ENCODE measurements at regions not wholly inside any gene's neighbourhood (a gene's known extent, or its start where the extent isn't known, plus 50 kb on each side); places are given as distances from the start of the nearest gene placed in this dataset.

DNA sequence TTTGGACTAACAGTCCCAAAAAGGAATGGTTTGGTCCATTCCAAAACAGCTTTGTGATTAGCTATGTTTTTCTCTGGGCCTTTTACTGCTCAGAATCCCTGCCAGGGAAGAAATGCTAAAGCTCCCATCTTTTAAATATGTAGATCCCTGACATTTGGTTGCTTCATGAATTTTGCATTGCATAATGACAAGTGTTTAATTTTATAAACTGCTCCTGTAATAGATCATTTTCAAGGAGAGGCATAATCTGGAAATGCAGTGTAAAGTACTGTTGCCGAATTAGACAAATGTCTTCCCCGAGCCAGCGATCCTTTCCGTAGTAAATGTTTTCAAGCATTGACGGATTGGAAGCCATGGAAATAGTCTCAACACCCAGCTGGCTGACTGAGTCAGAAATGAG is 291.3 kb upstream of the PRKD1 start:
- H3K9me3 ChIP-seq (ENCODE audit: control insufficient read depth, insufficient read depth, low read length), result no peaks in the 10 kb centered on the region
- H3K4me3 ChIP-seq (ENCODE audit: low read depth, low read length), result no peak overlapping the region
- H3K9ac ChIP-seq (ENCODE audit: low read depth, low read length), result no peak overlapping the region
- H3K27ac ChIP-seq (ENCODE audit: low read depth, low read length), result no peak overlapping the region
- no peaks in the 10 kb centered on the region for H3K27me3 ChIP-seq (ENCODE audit: control insufficient read depth, insufficient read depth, low read length)
- H3K36me3 ChIP-seq (ENCODE audit: control insufficient read depth, insufficient read depth, low read length), result no peaks in the 10 kb centered on the region
- H3K4me1 ChIP-seq (ENCODE audit: control insufficient read depth, insufficient read depth, low read length), result no peaks in the 10 kb centered on the region

DNA sequence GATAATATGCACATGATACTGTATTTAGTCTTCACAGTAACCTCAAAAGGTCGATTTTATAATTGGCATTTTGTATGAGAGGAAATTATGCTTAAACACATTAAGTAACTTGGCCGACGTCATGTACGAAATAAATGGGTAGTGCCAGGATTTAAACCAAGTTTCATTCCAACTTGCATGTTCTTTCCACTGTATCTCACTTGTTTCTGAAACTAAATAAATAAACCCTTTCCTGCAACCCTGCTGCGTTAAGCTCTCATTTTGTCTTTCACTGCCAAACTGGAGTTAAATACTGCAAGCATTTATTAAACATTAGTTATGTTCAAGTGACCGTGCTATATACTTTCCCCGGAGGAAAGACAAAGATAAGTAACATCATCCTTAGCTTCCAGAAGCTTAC is 293.9 kb upstream of the PRKD1 start:
- no peaks in the 10 kb centered on the region for H3K9me3 ChIP-seq (ENCODE audit: control insufficient read depth, insufficient read depth, low read length)
- H3K27me3 ChIP-seq (ENCODE audit: control insufficient read depth, insufficient read depth, low read length), result no peaks in the 10 kb centered on the region
- H3K9ac ChIP-seq (ENCODE audit: low read depth, low read length), result no peak overlapping the region
- no peak overlapping the region for H3K27ac ChIP-seq (ENCODE audit: low read depth, low read length)
- H3K36me3 ChIP-seq (ENCODE audit: control insufficient read depth, insufficient read depth, low read length), result no peaks in the 10 kb centered on the region
- no peaks in the 10 kb centered on the region for H3K4me1 ChIP-seq (ENCODE audit: control insufficient read depth, insufficient read depth, low read length)
- H3K4me3 ChIP-seq (ENCODE audit: low read depth, low read length), result no peak overlapping the region

DNA sequence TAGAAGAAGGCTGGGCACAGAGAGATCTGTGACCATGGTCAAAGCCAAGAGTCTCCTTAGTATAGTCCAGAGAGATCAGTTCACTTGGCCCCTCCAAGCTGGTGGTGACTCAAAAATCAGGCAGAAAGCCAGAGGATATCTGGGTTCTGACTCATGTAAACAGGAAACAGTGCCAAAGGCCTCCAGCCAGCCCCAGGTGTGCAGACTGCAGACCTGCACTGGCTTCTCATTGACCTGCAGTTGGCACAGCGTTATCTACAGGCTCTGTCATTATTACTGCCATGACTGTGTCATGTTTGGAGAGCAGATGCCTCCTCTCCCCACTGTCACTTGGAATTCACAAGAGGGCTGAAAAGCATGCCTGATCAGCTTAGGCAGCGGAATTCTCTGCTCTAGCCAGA is 295.7 kb upstream of the PRKD1 start:
- H3K9me3 ChIP-seq (ENCODE audit: control insufficient read depth, insufficient read depth, low read length), result no peaks in the 10 kb centered on the region
- no peak overlapping the region for H3K27ac ChIP-seq (ENCODE audit: low read depth, low read length)
- H3K36me3 ChIP-seq (ENCODE audit: control insufficient read depth, insufficient read depth, low read length), result no peaks in the 10 kb centered on the region
- no peak overlapping the region for H3K9ac ChIP-seq (ENCODE audit: low read depth, low read length)
- H3K4me3 ChIP-seq (ENCODE audit: low read depth, low read length), result no peak overlapping the region
- no peaks in the 10 kb centered on the region for H3K4me1 ChIP-seq (ENCODE audit: control insufficient read depth, insufficient read depth, low read length)
- no peaks in the 10 kb centered on the region for H3K27me3 ChIP-seq (ENCODE audit: control insufficient read depth, insufficient read depth, low read length)

DNA sequence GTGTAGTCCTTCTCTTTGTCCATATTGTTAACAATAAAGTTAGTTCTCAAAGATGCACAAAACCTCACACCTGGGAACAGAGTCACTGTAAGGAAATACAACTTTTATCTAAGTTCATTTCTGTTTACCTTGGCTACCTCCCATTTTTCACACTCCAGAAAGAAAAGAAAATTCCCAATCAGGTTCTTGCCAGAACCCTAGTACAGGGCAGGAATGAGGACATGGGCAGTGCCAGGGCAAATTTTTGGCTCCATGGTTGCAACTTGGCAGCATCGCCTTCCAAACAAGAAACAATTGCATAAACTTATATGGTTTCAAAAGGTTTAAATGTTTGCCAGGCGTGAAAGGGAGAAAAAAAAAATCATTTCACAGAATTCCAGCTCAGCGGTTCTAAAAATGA is 296.3 kb upstream of the PRKD1 start:
- H3K36me3 ChIP-seq (ENCODE audit: control insufficient read depth, insufficient read depth, low read length), result no peaks in the 10 kb centered on the region
- no peak overlapping the region for H3K4me3 ChIP-seq (ENCODE audit: low read depth, low read length)
- H3K4me1 ChIP-seq (ENCODE audit: control insufficient read depth, insufficient read depth, low read length), result no peaks in the 10 kb centered on the region
- no peaks in the 10 kb centered on the region for H3K27me3 ChIP-seq (ENCODE audit: control insufficient read depth, insufficient read depth, low read length)
- no peaks in the 10 kb centered on the region for H3K9me3 ChIP-seq (ENCODE audit: control insufficient read depth, insufficient read depth, low read length)
- no peak overlapping the region for H3K9ac ChIP-seq (ENCODE audit: low read depth, low read length)
- H3K27ac ChIP-seq (ENCODE audit: low read depth, low read length), result no peak overlapping the region

DNA sequence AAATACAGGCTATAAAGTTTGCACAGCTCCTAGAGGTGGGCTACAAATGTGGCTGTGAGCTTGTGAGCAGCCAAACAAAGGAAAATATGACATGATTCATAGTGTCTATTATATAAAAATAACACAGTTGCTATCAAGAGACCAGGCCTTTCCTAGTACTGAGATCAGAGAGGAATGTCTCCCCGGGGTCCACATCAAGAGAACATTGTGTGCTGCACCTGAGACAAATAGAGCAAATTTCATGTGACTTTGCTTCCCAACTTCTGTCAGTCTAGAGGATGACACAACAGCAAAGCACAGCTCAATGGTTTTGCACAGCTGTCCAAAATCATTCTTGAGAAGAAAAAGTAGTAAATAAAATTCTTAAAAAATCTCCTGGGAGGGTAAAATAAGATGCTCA is 297.5 kb upstream of the PRKD1 start:
- H3K4me1 ChIP-seq (ENCODE audit: control insufficient read depth, insufficient read depth, low read length), result no peaks in the 10 kb centered on the region
- no peaks in the 10 kb centered on the region for H3K27me3 ChIP-seq (ENCODE audit: control insufficient read depth, insufficient read depth, low read length)
- no peak overlapping the region for H3K9ac ChIP-seq (ENCODE audit: low read depth, low read length)
- H3K4me3 ChIP-seq (ENCODE audit: low read depth, low read length), result no peak overlapping the region
- no peak overlapping the region for H3K27ac ChIP-seq (ENCODE audit: low read depth, low read length)
- no peaks in the 10 kb centered on the region for H3K36me3 ChIP-seq (ENCODE audit: control insufficient read depth, insufficient read depth, low read length)
- H3K9me3 ChIP-seq (ENCODE audit: control insufficient read depth, insufficient read depth, low read length), result no peaks in the 10 kb centered on the region

DNA sequence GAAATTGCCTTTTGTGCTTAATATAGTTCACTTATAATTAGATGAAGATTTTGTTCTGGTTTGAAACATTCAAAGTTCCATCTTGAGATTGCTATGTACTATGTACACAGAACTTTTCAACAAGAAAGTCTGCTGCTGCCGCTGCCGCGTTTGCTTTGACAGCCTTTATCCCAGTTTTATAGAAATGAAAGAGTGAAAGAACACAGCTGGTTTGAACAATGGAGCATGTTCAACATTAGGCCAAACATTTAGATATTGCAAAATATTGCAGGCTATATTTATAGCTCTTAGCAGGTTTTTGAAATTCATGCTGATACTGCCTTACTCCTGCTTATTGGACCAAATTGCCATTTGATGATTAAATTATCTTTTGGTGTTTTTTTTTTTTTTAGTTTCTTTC is 299.8 kb upstream of the PRKD1 start:
- Histone ChIP-seq H3K9me3 (ENCODE audit: control insufficient read depth, insufficient read depth, low read length) (no peaks in the 10 kb centered on the region), H3K27ac (ENCODE audit: low read depth, low read length) (no peak overlapping the region), H3K4me3 (ENCODE audit: low read depth, low read length) (no peak overlapping the region), H3K36me3 (ENCODE audit: control insufficient read depth, insufficient read depth, low read length) (no peaks in the 10 kb centered on the region), H3K4me1 (ENCODE audit: control insufficient read depth, insufficient read depth, low read length) (no peaks in the 10 kb centered on the region), H3K27me3 (ENCODE audit: control insufficient read depth, insufficient read depth, low read length) (no peaks in the 10 kb centered on the region), H3K9ac (ENCODE audit: low read depth, low read length) (no peak overlapping the region)

DNA sequence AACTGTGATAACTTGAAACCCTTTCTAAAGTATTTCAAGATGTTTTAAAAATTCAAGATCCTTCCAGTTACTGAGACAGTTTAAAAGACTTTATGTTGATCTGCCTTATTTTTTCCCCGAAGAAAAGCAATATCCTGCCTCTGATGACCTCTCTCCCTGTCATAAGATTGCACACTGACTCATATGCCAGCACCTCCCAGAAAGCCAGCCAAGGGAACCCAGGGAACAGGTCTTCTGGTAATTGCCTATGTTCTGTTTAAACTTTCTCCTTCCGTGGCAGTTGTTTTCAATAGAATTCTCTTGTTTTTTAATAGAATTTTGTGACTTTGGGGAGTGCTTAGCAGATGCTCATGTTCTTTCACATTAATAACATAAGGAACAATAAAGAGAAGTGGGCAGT is 300.2 kb upstream of the PRKD1 start:
- H3K9ac ChIP-seq (ENCODE audit: low read depth, low read length), result no peak overlapping the region
- H3K27ac ChIP-seq (ENCODE audit: low read depth, low read length), result no peak overlapping the region
- no peaks in the 10 kb centered on the region for H3K36me3 ChIP-seq (ENCODE audit: control insufficient read depth, insufficient read depth, low read length)
- no peaks in the 10 kb centered on the region for H3K4me1 ChIP-seq (ENCODE audit: control insufficient read depth, insufficient read depth, low read length)
- H3K4me3 ChIP-seq (ENCODE audit: low read depth, low read length), result no peak overlapping the region
- H3K27me3 ChIP-seq (ENCODE audit: control insufficient read depth, insufficient read depth, low read length), result no peaks in the 10 kb centered on the region
- H3K9me3 ChIP-seq (ENCODE audit: control insufficient read depth, insufficient read depth, low read length), result no peaks in the 10 kb centered on the region

DNA sequence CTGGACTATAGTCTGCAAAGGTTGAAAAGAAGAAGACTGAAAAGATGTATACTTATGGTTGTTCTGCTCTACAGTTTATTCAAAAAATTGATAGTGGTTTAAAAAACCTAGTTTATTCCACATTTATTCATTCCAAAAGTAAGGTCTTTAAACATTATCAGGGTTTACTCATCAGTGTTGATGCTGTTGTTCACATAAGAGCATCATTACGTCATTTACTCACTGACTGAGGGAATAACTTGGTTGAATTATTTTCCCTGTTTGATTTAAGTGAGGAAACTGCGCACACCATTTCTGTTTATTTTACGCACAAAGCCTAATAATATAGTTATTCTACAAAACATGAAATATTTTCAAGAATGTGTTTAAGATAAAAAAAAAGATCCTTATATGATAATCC is 303.1 kb upstream of the PRKD1 start:
- H3K9me3 ChIP-seq (ENCODE audit: control insufficient read depth, insufficient read depth, low read length), result no peaks in the 10 kb centered on the region
- H3K27ac ChIP-seq (ENCODE audit: low read depth, low read length), result no peak overlapping the region
- no peaks in the 10 kb centered on the region for H3K36me3 ChIP-seq (ENCODE audit: control insufficient read depth, insufficient read depth, low read length)
- H3K9ac ChIP-seq (ENCODE audit: low read depth, low read length), result no peak overlapping the region
- no peaks in the 10 kb centered on the region for H3K27me3 ChIP-seq (ENCODE audit: control insufficient read depth, insufficient read depth, low read length)
- H3K4me1 ChIP-seq (ENCODE audit: control insufficient read depth, insufficient read depth, low read length), result no peaks in the 10 kb centered on the region
- H3K4me3 ChIP-seq (ENCODE audit: low read depth, low read length), result no peak overlapping the region

DNA sequence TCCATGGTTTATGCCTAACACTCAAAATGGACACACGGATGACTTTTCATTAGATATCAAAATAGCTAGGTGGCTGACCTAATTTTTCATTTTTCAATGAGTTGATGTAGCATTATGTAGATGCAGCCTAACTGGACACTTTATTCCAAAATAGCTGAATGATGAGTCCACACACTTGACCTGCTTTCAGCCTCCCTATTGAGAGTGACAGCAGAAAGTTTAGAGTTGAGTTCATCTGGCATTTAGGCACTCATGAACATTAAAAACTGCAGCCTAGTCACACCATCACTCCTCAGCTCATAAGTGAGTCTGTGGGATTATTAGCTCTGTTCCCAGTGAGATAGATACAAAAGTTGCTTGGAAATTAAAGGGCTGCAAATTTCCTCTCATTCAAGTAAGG is 307.3 kb upstream of the PRKD1 start:
- no peak overlapping the region for H3K4me3 ChIP-seq (ENCODE audit: low read depth, low read length)
- H3K9me3 ChIP-seq (ENCODE audit: control insufficient read depth, insufficient read depth, low read length), result no peaks in the 10 kb centered on the region
- H3K9ac ChIP-seq (ENCODE audit: low read depth, low read length), result no peak overlapping the region
- no peaks in the 10 kb centered on the region for H3K27me3 ChIP-seq (ENCODE audit: control insufficient read depth, insufficient read depth, low read length)
- H3K4me1 ChIP-seq (ENCODE audit: control insufficient read depth, insufficient read depth, low read length), result no peaks in the 10 kb centered on the region
- H3K36me3 ChIP-seq (ENCODE audit: control insufficient read depth, insufficient read depth, low read length), result no peaks in the 10 kb centered on the region
- H3K27ac ChIP-seq (ENCODE audit: low read depth, low read length), result no peak overlapping the region

DNA sequence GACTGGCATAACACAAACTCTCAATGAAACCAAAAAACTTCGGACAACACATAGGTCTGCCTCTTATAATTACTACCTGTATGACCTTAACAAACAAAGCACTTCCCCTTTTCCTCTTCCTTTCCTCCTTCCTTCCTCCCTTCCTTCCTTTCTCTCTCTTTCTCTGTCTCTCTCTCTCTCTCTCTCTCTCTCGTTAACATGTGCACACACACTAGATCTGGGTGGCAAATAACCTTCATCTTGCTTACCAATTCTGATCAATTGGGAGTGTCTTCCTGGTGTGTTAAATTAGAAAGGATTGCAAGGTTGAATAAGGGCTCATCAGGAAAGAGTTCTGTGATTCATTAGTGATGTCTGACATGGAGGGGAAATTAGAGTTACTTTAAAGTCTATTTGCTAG is 307.8 kb upstream of the PRKD1 start:
- H3K9me3 ChIP-seq (ENCODE audit: control insufficient read depth, insufficient read depth, low read length), result no peaks in the 10 kb centered on the region
- H3K27me3 ChIP-seq (ENCODE audit: control insufficient read depth, insufficient read depth, low read length), result no peaks in the 10 kb centered on the region
- no peak overlapping the region for H3K4me3 ChIP-seq (ENCODE audit: low read depth, low read length)
- H3K36me3 ChIP-seq (ENCODE audit: control insufficient read depth, insufficient read depth, low read length), result no peaks in the 10 kb centered on the region
- H3K27ac ChIP-seq (ENCODE audit: low read depth, low read length), result no peak overlapping the region
- H3K9ac ChIP-seq (ENCODE audit: low read depth, low read length), result no peak overlapping the region
- peaks cover 5% of the 10 kb centered on the region; the same call in 1 of the 2 replicates for H3K4me1 ChIP-seq (ENCODE audit: control insufficient read depth, insufficient read depth, low read length)

DNA sequence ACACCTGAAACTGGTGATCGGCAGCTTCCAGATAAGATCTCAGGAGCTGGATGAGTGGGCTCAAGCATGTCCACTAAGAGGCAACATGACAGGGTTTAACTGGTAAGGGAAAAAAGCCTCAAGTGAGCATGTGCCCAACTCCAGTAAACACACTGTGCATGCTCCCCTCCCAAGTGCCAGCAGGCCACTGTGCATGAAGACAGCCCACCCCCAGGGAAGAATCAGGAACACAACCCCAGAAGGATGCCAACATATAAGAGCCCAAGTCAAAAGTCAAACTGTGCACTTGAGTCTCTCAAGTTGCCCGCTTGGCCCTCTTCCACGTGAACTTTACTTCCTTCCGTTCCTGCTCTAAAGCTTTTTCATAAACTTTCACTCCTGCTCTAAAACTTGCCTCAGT is 311.3 kb upstream of the PRKD1 start:
- no peak overlapping the region for H3K9ac ChIP-seq (ENCODE audit: low read depth, low read length)
- no peak overlapping the region for H3K27ac ChIP-seq (ENCODE audit: low read depth, low read length)
- H3K36me3 ChIP-seq (ENCODE audit: control insufficient read depth, insufficient read depth, low read length), result no peaks in the 10 kb centered on the region
- no peaks in the 10 kb centered on the region for H3K9me3 ChIP-seq (ENCODE audit: control insufficient read depth, insufficient read depth, low read length)
- peaks cover 5% of the 10 kb centered on the region; the same call in 1 of the 2 replicates for H3K4me1 ChIP-seq (ENCODE audit: control insufficient read depth, insufficient read depth, low read length)
- H3K4me3 ChIP-seq (ENCODE audit: low read depth, low read length), result no peak overlapping the region
- H3K27me3 ChIP-seq (ENCODE audit: control insufficient read depth, insufficient read depth, low read length), result no peaks in the 10 kb centered on the region

DNA sequence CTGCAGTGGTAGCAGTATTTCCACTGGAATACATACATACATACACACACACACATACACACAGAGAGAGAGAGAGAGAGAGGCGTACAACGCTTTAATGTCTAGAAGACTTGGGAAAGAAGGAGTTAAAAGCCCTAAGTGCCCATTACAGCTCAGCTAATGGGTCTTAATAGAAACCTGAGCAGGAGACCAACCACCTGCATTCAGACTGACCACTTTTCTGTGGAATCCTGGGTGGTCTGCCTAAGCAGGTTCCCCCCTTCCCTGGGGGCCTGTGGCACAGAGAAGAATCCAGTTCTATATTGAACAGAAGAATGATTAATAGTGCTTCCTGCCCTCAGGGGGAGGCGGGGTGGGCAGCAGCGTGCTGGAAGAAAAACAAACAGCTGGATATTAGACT is 312.4 kb upstream of the PRKD1 start:
- H3K27ac ChIP-seq (ENCODE audit: low read depth, low read length), result no peak overlapping the region
- no peaks in the 10 kb centered on the region for H3K36me3 ChIP-seq (ENCODE audit: control insufficient read depth, insufficient read depth, low read length)
- no peaks in the 10 kb centered on the region for H3K27me3 ChIP-seq (ENCODE audit: control insufficient read depth, insufficient read depth, low read length)

More for the DNA sequence above, 312.4 kb upstream of the PRKD1 start:
- H3K4me1 ChIP-seq (ENCODE audit: control insufficient read depth, insufficient read depth, low read length), result peaks cover 5% of the 10 kb centered on the region; the same call in 1 of the 2 replicates
- no peak overlapping the region for H3K4me3 ChIP-seq (ENCODE audit: low read depth, low read length)
- no peaks in the 10 kb centered on the region for H3K9me3 ChIP-seq (ENCODE audit: control insufficient read depth, insufficient read depth, low read length)
- no peak overlapping the region for H3K9ac ChIP-seq (ENCODE audit: low read depth, low read length)
